ENCODE measurements at regions not wholly inside any gene's neighbourhood (a gene's known extent, or its start where the extent isn't known, plus 50 kb on each side); places are given as distances from the start of the nearest gene placed in this dataset.

- TF ChIP-seq POLR2AphosphoS5 (IDR thresholded peaks at IDR 0.05; ENCODE audit: insufficient read depth, low read depth, low read length) (no peak), JUN (IDR thresholded peaks at IDR 0.05; ENCODE audit: borderline replicate concordance, insufficient read depth, insufficient read length, low read depth) (no peak), POLR2A (IDR thresholded peaks at IDR 0.05; ENCODE audit: low read depth, low read length) (no peak)
- TF ChIP-seq, protein P1, sequence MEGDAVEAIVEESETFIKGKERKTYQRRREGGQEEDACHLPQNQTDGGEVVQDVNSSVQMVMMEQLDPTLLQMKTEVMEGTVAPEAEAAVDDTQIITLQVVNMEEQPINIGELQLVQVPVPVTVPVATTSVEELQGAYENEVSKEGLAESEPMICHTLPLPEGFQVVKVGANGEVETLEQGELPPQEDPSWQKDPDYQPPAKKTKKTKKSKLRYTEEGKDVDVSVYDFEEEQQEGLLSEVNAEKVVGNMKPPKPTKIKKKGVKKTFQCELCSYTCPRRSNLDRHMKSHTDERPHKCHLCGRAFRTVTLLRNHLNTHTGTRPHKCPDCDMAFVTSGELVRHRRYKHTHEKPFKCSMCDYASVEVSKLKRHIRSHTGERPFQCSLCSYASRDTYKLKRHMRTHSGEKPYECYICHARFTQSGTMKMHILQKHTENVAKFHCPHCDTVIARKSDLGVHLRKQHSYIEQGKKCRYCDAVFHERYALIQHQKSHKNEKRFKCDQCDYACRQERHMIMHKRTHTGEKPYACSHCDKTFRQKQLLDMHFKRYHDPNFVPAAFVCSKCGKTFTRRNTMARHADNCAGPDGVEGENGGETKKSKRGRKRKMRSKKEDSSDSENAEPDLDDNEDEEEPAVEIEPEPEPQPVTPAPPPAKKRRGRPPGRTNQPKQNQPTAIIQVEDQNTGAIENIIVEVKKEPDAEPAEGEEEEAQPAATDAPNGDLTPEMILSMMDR (IDR thresholded peaks at IDR 0.05; ENCODE audit: extremely low read depth in 1 of 2, insufficient read depth in 1 of 2, low read depth in 1 of 2, low read length in 2 of 2): no peak
These were observed 504.5 kb downstream of the NFIB start for GRCh38 chr9:13809401-13809800.

Measured in endothelial cell of umbilical vein (primary cell).